ENCODE measurements at regions not wholly inside any gene's neighbourhood (a gene's known extent, or its start where the extent isn't known, plus 50 kb on each side); places are given as distances from the start of the nearest gene placed in this dataset.

DNA sequence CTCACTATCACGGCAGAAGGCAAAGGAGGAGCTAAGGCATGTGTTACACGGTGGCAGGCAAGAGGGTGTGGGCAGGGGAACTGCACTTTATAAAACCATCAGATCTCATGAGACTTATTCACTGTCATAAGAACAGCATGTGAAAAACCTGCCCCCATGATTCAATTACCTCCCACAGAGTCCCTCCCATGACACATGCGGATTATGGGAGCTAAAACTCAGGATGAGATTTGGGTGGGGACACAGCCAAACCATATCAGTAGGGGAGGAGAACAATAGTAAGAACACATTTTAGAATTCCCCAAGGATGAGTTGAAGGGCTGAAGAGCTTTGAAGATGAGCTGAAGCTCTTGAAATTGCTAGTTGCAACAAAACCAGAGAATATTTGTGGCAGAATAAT is 287.9 kb downstream of the SMARCA2 start:
- TF ChIP-seq POLR2AphosphoS5 (IDR thresholded peaks at IDR 0.05; ENCODE audit: low read depth) (no peak), CREB1 (CRISPR knock-in tag; IDR thresholded peaks at IDR 0.05; ENCODE audit: low read depth) (no peak), EZH2 (IDR thresholded peaks at IDR 0.05; ENCODE audit: low read depth, unreplicated experiment) (no peak)
- TF ChIP-seq, protein P1, sequence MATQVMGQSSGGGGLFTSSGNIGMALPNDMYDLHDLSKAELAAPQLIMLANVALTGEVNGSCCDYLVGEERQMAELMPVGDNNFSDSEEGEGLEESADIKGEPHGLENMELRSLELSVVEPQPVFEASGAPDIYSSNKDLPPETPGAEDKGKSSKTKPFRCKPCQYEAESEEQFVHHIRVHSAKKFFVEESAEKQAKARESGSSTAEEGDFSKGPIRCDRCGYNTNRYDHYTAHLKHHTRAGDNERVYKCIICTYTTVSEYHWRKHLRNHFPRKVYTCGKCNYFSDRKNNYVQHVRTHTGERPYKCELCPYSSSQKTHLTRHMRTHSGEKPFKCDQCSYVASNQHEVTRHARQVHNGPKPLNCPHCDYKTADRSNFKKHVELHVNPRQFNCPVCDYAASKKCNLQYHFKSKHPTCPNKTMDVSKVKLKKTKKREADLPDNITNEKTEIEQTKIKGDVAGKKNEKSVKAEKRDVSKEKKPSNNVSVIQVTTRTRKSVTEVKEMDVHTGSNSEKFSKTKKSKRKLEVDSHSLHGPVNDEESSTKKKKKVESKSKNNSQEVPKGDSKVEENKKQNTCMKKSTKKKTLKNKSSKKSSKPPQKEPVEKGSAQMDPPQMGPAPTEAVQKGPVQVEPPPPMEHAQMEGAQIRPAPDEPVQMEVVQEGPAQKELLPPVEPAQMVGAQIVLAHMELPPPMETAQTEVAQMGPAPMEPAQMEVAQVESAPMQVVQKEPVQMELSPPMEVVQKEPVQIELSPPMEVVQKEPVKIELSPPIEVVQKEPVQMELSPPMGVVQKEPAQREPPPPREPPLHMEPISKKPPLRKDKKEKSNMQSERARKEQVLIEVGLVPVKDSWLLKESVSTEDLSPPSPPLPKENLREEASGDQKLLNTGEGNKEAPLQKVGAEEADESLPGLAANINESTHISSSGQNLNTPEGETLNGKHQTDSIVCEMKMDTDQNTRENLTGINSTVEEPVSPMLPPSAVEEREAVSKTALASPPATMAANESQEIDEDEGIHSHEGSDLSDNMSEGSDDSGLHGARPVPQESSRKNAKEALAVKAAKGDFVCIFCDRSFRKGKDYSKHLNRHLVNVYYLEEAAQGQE (IDR thresholded peaks at IDR 0.05; ENCODE audit: unreplicated experiment) = no peak
- TF ChIP-seq, protein P2, sequence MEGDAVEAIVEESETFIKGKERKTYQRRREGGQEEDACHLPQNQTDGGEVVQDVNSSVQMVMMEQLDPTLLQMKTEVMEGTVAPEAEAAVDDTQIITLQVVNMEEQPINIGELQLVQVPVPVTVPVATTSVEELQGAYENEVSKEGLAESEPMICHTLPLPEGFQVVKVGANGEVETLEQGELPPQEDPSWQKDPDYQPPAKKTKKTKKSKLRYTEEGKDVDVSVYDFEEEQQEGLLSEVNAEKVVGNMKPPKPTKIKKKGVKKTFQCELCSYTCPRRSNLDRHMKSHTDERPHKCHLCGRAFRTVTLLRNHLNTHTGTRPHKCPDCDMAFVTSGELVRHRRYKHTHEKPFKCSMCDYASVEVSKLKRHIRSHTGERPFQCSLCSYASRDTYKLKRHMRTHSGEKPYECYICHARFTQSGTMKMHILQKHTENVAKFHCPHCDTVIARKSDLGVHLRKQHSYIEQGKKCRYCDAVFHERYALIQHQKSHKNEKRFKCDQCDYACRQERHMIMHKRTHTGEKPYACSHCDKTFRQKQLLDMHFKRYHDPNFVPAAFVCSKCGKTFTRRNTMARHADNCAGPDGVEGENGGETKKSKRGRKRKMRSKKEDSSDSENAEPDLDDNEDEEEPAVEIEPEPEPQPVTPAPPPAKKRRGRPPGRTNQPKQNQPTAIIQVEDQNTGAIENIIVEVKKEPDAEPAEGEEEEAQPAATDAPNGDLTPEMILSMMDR (conservative IDR thresholded peaks at IDR 0.05; ENCODE audit: low read depth in 2 of 2) = no peak
